CD4-positive, alpha-beta T cell (primary cell): ENCODE measurements at regions not wholly inside any gene's neighbourhood (a gene's known extent, or its start where the extent isn't known, plus 50 kb on each side); places are given as distances from the start of the nearest gene placed in this dataset.

Source experiments
- ATAC-seq: fragments of 200-7000 bp; cut with Tn5 transposase; one replicate; pipeline ENCODE4 v1.10.0; 2022; ENCODE audit warnings: mild to moderate bottlenecking; ENCODE audit not compliant: poor library complexity
- CTCF ChIA-PET: fragments of 350-600 bp; sonication (Branson Sonifier 250); formaldehyde crosslinking; loops from one replicate; lab custom pipeline; 2021; ENCODE audit warnings: antibody characterized with exemption, inconsistent platforms; lab: Charles Lee
- POLR2A ChIA-PET: fragments of 350-600 bp; sonication (Branson Sonifier 250); formaldehyde crosslinking; loops from one replicate; lab custom pipeline; 2021; ENCODE audit warnings: antibody characterized with exemption, inconsistent platforms; lab: Charles Lee
- DNase-seq, 14 experiments: peaks; one replicate each; pipeline ENCODE4 v3.0.0-alpha.2; 2013 to 2020; ENCODE audit warnings: mixed read lengths in 2 of 14
- H3K27ac ChIP-seq, 2 donors: one replicate each; pipeline versions ENCODE4 v1.5.1 to v1.7.0; 2013; ENCODE audit warnings: low read length in 2 of 2, low read depth in 1 of 2, mild to moderate bottlenecking in 1 of 2
- H3K27me3 ChIP-seq, 2 experiments: 1 replicate in 1 of 2; 2 replicates in 1 of 2; pipeline versions ENCODE4 v1.6.1 to v1.7.0; 2013; ENCODE audit warnings: low read length in 2 of 2, control low read depth in 1 of 2, mild to moderate bottlenecking in 1 of 2, moderate library complexity in 1 of 2; ENCODE audit not compliant: insufficient read depth in 2 of 2, control insufficient read depth in 1 of 2
- H3K36me3 ChIP-seq: one replicate; pipeline ENCODE4 v1.6.1; 2013; ENCODE audit warnings: low read length, control low read depth; ENCODE audit not compliant: insufficient read depth
- H3K4me1 ChIP-seq: one replicate; pipeline ENCODE4 v1.6.1; 2013; ENCODE audit warnings: low read length, control low read depth; ENCODE audit not compliant: insufficient read depth
- H3K4me3 ChIP-seq: one replicate; pipeline ENCODE4 v1.5.1; 2013; ENCODE audit warnings: mild to moderate bottlenecking, low read length, moderate library complexity
- H3K9me3 ChIP-seq, 2 experiments: 1 replicate in 1 of 2; 2 replicates in 1 of 2; pipeline versions ENCODE4 v1.6.1 to v1.7.0; 2013; ENCODE audit warnings: low read length in 2 of 2, mild to moderate bottlenecking in 2 of 2, control low read depth in 1 of 2, moderate library complexity in 1 of 2; ENCODE audit not compliant: control insufficient read depth in 1 of 2, insufficient read depth in 1 of 2
- H3K27ac Mint-ChIP-seq: one replicate; pipeline ENCODE4 v1.8.0; 2020; ENCODE audit warnings: mixed read lengths
- H3K27me3 Mint-ChIP-seq: one replicate; pipeline ENCODE4 v1.8.0; 2021; ENCODE audit warnings: mixed read lengths
- H3K36me3 Mint-ChIP-seq: one replicate; pipeline ENCODE4 v1.8.0; 2021; ENCODE audit warnings: low read depth, mixed read lengths
- H3K4me1 Mint-ChIP-seq: one replicate; pipeline ENCODE4 v1.8.0; 2021; ENCODE audit warnings: low read depth, mixed read lengths
- H3K4me3 Mint-ChIP-seq: one replicate; pipeline ENCODE4 v1.8.0; 2020; ENCODE audit warnings: mild to moderate bottlenecking, mixed read lengths
- H3K9me3 Mint-ChIP-seq: one replicate; pipeline ENCODE4 v1.8.0; 2020; ENCODE audit warnings: mixed read lengths
- CTCF ChIP-seq: fragments of 200-600 bp; IDR thresholded peaks from one replicate; pipeline ENCODE4 v1.8.0; 2022; ENCODE audit warnings: antibody characterized with exemption, mild to moderate bottlenecking
- intact Hi-C, 2 experiments: fragments of 100-400 bp; cut with DNase I in 1 of 2; cut with micrococcal nuclease in 1 of 2; formaldehyde crosslinking; loops; one replicate each; pipeline versions ENCODE4 v1.15.1 to v1.9.0; 2023 to 2025; cut with DNase I, micrococcal nuclease

- no peak overlapping the region for H3K4me3 ChIP-seq
- ChIA-PET CTCF (no interaction called here), POLR2A (no interaction called here)
- Mint-ChIP-seq H3K36me3 (peaks cover 5% of the 10 kb centered on the region), H3K4me1 (no peaks in the 10 kb centered on the region), H3K27ac (no peak overlapping the region), H3K4me3 (no peak overlapping the region), H3K27me3 (no peaks in the 10 kb centered on the region), H3K9me3 (peaks cover 17% of the 10 kb centered on the region)
- no peak for TF ChIP-seq CTCF
- H3K9me3 ChIP-seq, result peaks cover 3 to 32% of the 10 kb centered on the region in 2 experiments
- H3K27ac ChIP-seq, result no peak overlapping the region
- H3K36me3 ChIP-seq, result no peaks in the 10 kb centered on the region
- ATAC-seq, result no peak
- no peaks in the 10 kb centered on the region for H3K27me3 ChIP-seq
- intact Hi-C loops, result no loop called here
- DNase-seq, result no peak
- no peaks in the 10 kb centered on the region for H3K4me1 ChIP-seq
Measured at GRCh38 chr21:26275801-26276200, 105.2 kb upstream of the APP start.

GRCh38 chr21:26273686-26274313, 103.2 kb upstream of the APP start:
- Histone ChIP-seq H3K36me3 (no peaks in the 10 kb centered on the region), H3K4me3 (no peak overlapping the region), H3K27ac (no peak overlapping the region), H3K4me1 (no peaks in the 10 kb centered on the region), H3K27me3 (no peaks in the 10 kb centered on the region), H3K9me3 (peaks cover 0 to 32% of the 10 kb centered on the region in 2 experiments)
- Mint-ChIP-seq H3K4me1 (no peaks in the 10 kb centered on the region), H3K27ac (no peak overlapping the region), H3K4me3 (no peak overlapping the region), H3K27me3 (peaks cover 9% of the 10 kb centered on the region), H3K36me3 (peaks cover 5% of the 10 kb centered on the region), H3K9me3 (peaks cover 17% of the 10 kb centered on the region)
- intact Hi-C loops, result no loop called here
- no peak for DNase-seq
- POLR2A ChIA-PET, result no interaction called here
- TF ChIP-seq CTCF, result no peak
- no peak for ATAC-seq
- CTCF ChIA-PET, result no interaction called here

GRCh38 chr21:26267389-26267788, 96.8 kb upstream of the APP start:
- Mint-ChIP-seq H3K27me3 (peaks cover 14% of the 10 kb centered on the region), H3K4me1 (no peaks in the 10 kb centered on the region), H3K9me3 (no peaks in the 10 kb centered on the region), H3K4me3 (no peak overlapping the region), H3K36me3 (no peaks in the 10 kb centered on the region), H3K27ac (no peak overlapping the region)
- H3K9me3 ChIP-seq, result peaks cover 0 to 3% of the 10 kb centered on the region in 2 experiments
- POLR2A ChIA-PET, result no interaction called here
- no peak for DNase-seq
- intact Hi-C loops, result no loop called here
- H3K27ac ChIP-seq, result no peak overlapping the region
- ATAC-seq, result no peak
- CTCF ChIA-PET, result no interaction called here
- no peaks in the 10 kb centered on the region for H3K36me3 ChIP-seq
- H3K27me3 ChIP-seq, result no peaks in the 10 kb centered on the region
- TF ChIP-seq CTCF, result no peak
- no peak overlapping the region for H3K4me3 ChIP-seq
- no peaks in the 10 kb centered on the region for H3K4me1 ChIP-seq
